HEK293T (cell line): ENCODE measurements at regions not wholly inside any gene's neighbourhood (a gene's known extent, or its start where the extent isn't known, plus 50 kb on each side); places are given as distances from the start of the nearest gene placed in this dataset.
"Not testable (repeated sequence)": the region's sequence is repeated elsewhere in the genome, so short reads cannot be mapped to it uniquely, and the experiment has no call there.

ENCODE experiments used
- CTCF ChIA-PET: fragments of 350-600 bp; formaldehyde crosslinking; extraction: SDS; loops from one replicate; lab custom pipeline; 2021; ENCODE audit warnings: antibody characterized with exemption, inconsistent platforms; lab: Yijun Ruan, JAX
- POLR2A ChIA-PET: fragments of 350-600 bp; formaldehyde crosslinking; extraction: SDS; loops from one replicate; lab custom pipeline; 2020; ENCODE audit warnings: antibody characterized with exemption, inconsistent platforms; lab: Yijun Ruan, JAX
- DNase-seq: peaks from one replicate; pipeline ENCODE4 v3.0.0; 2012; ENCODE audit warnings: mixed read lengths; ENCODE audit errors: extremely low spot score
- ARNT ChIP-seq: fragments of 450-650 bp; IDR thresholded peaks from 2 replicates; pipeline ENCODE4 v1.6.1; 2017; ENCODE audit warnings: mild to moderate bottlenecking
- BHLHE40 ChIP-seq: fragments of 450-650 bp; IDR thresholded peaks from 2 replicates; pipeline ENCODE4 v1.6.1; 2016; ENCODE audit warnings: mild to moderate bottlenecking, moderate library complexity, borderline replicate concordance
- CTBP1 ChIP-seq: fragments of 450-650 bp; IDR thresholded peaks from 2 replicates; pipeline ENCODE4 v1.6.1; 2016; ENCODE audit warnings: borderline replicate concordance
- ELF4 ChIP-seq: fragments of 450-650 bp; IDR thresholded peaks from 2 replicates; pipeline ENCODE4 v1.6.1; 2017; ENCODE audit warnings: antibody characterized with exemption
- FOXA1 ChIP-seq: fragments of 450-650 bp; IDR thresholded peaks from 2 replicates; pipeline ENCODE4 v1.6.1; 2016; ENCODE audit warnings: mild to moderate bottlenecking
- FOXK2 ChIP-seq: fragments of 450-650 bp; IDR thresholded peaks from 2 replicates; pipeline ENCODE4 v1.6.1; 2016; ENCODE audit warnings: mild to moderate bottlenecking
- FOXM1 ChIP-seq: fragments of 450-650 bp; IDR thresholded peaks from 2 replicates; pipeline ENCODE4 v1.6.1; 2017; ENCODE audit warnings: mild to moderate bottlenecking, borderline replicate concordance
- HDGF ChIP-seq: fragments of 450-650 bp; IDR thresholded peaks from 2 replicates; pipeline ENCODE4 v1.6.1; 2017; ENCODE audit warnings: antibody characterized with exemption, borderline replicate concordance
- L3MBTL2 ChIP-seq: fragments of 450-650 bp; conservative IDR thresholded peaks from 2 replicates; pipeline ENCODE4 v1.6.1; 2016; ENCODE audit warnings: mild to moderate bottlenecking
- LEF1 ChIP-seq: fragments of 450-650 bp; IDR thresholded peaks from 2 replicates; pipeline ENCODE4 v1.6.1; 2017; ENCODE audit warnings: mild to moderate bottlenecking, borderline replicate concordance
- NFRKB ChIP-seq: fragments of 450-650 bp; IDR thresholded peaks from 2 replicates; pipeline ENCODE4 v1.6.1; 2016; ENCODE audit warnings: mild to moderate bottlenecking, moderate library complexity
- PKNOX1 ChIP-seq: fragments of 450-650 bp; IDR thresholded peaks from 2 replicates; pipeline ENCODE4 v1.6.1; 2016
- SP1 ChIP-seq: fragments of 450-650 bp; IDR thresholded peaks from 2 replicates; pipeline ENCODE4 v1.6.1; 2017
- SUZ12 ChIP-seq: fragments of 450-650 bp; IDR thresholded peaks from 2 replicates; pipeline ENCODE4 v1.6.1; 2016; ENCODE audit warnings: mild to moderate bottlenecking
- TARDBP ChIP-seq: fragments of 450-650 bp; IDR thresholded peaks from 2 replicates; pipeline ENCODE4 v1.6.1; 2016
- ZNF384 ChIP-seq: fragments of 450-650 bp; IDR thresholded peaks from 2 replicates; pipeline ENCODE4 v1.6.1; 2016

- POLR2A ChIA-PET, result no interaction called here
- no peak for TF ChIP-seq ZNF384
- CTCF ChIA-PET, result no interaction called here
- DNase-seq, result no peak
Observed at GRCh38 chr12:90216815-90217214, 508.2 kb upstream of the ATP2B1 start.

GRCh38 chr12:90216020-90216552 is 507.4 kb upstream of the ATP2B1 start:
- ChIA-PET POLR2A (no interaction called here), CTCF (no interaction called here)
- DNase-seq, result no peak
- TF ChIP-seq TARDBP, result no peak
- TF ChIP-seq HDGF, result no peak
- TF ChIP-seq ELF4, result no peak
- TF ChIP-seq SUZ12, result no peak
- TF ChIP-seq FOXK2, result no peak
- TF ChIP-seq FOXA1, result no peak
- TF ChIP-seq CTBP1, result no peak
- no peak for TF ChIP-seq FOXM1
- no peak for TF ChIP-seq NFRKB
- TF ChIP-seq SP1, result no peak
- no peak for TF ChIP-seq ARNT
- no peak for TF ChIP-seq BHLHE40
- TF ChIP-seq L3MBTL2, result no peak

GRCh38 chr12:90211017-90211416 is 502.4 kb upstream of the ATP2B1 start:
- TF ChIP-seq BHLHE40, result no peak
- TF ChIP-seq LEF1, result no peak
- TF ChIP-seq SUZ12, result no peak
- no peak for TF ChIP-seq CTBP1
- no peak for TF ChIP-seq FOXM1
- CTCF ChIA-PET, result no interaction called here
- no peak for DNase-seq
- POLR2A ChIA-PET, result no interaction called here

- POLR2A ChIA-PET, result no interaction called here
- CTCF ChIA-PET, result no interaction called here
- TF ChIP-seq LEF1 (no peak), FOXA1 (no peak), BHLHE40 (no peak), L3MBTL2 (no peak), SUZ12 (no peak), ZNF384 (no peak), ARNT (no peak), CTBP1 (no peak), ELF4 (no peak)
- no peak for DNase-seq
Observed at GRCh38 chr12:90209029-90209428, 500.4 kb upstream of the ATP2B1 start.

GRCh38 chr12:90208379-90208778 is 499.7 kb upstream of the ATP2B1 start:
- CTCF ChIA-PET, POLR2A ChIA-PET, DNase-seq: not testable (repeated sequence)

- ChIA-PET POLR2A (no interaction called here), CTCF (no interaction called here)
- TF ChIP-seq ARNT (no peak), TARDBP (no peak), ZNF384 (no peak), CTBP1 (no peak), BHLHE40 (no peak)
- no peak for DNase-seq
Observed at GRCh38 chr12:90207799-90208198, 499.2 kb upstream of the ATP2B1 start.

- no peak for TF ChIP-seq CTBP1
- no peak for TF ChIP-seq ARNT
- TF ChIP-seq HDGF, result no peak
- no peak for TF ChIP-seq SP1
- no peak for TF ChIP-seq LEF1
- POLR2A ChIA-PET, result no interaction called here
- DNase-seq, result no peak
- CTCF ChIA-PET, result no interaction called here
Observed at GRCh38 chr12:90205165-90205564, 496.5 kb upstream of the ATP2B1 start.

- no peak for DNase-seq
- POLR2A ChIA-PET, result no interaction called here
- TF ChIP-seq BHLHE40, result no peak
- no peak for TF ChIP-seq LEF1
- no peak for TF ChIP-seq HDGF
- TF ChIP-seq TARDBP, result no peak
- TF ChIP-seq ZNF384, result no peak
- TF ChIP-seq SP1, result no peak
- no peak for TF ChIP-seq ELF4
- no peak for TF ChIP-seq FOXK2
- no peak for TF ChIP-seq FOXM1
- CTCF ChIA-PET, result no interaction called here
Observed at GRCh38 chr12:90203556-90203955, 494.9 kb upstream of the ATP2B1 start.

- DNase-seq, result no peak
- ChIA-PET POLR2A (no interaction called here), CTCF (no interaction called here)
- no peak for TF ChIP-seq NFRKB
- TF ChIP-seq SUZ12, result no peak
- no peak for TF ChIP-seq FOXM1
- TF ChIP-seq HDGF, result no peak
- no peak for TF ChIP-seq ZNF384
- TF ChIP-seq ARNT, result no peak
- no peak for TF ChIP-seq TARDBP
- TF ChIP-seq BHLHE40, result no peak
- TF ChIP-seq CTBP1, result no peak
- no peak for TF ChIP-seq L3MBTL2
- no peak for TF ChIP-seq FOXA1
- no peak for TF ChIP-seq LEF1
- TF ChIP-seq FOXK2, result no peak
- TF ChIP-seq PKNOX1, result no peak
- no peak for TF ChIP-seq SP1
- no peak for TF ChIP-seq ELF4
Observed at GRCh38 chr12:90199006-90199405, 490.4 kb upstream of the ATP2B1 start.
